KOPT-K1 (cell line): ENCODE measurements at regions not wholly inside any gene's neighbourhood (a gene's known extent, or its start where the extent isn't known, plus 50 kb on each side); places are given as distances from the start of the nearest gene placed in this dataset.

Source experiments
- H3K27ac ChIP-seq: fragments of 200-600 bp; sonication (generic); 2 replicates; pipeline ENCODE4 v1.5.1; 2016; ENCODE audit warnings: antibody characterized with exemption, mild to moderate bottlenecking, low read depth, low read length; ENCODE audit not compliant: poor library complexity, severe bottlenecking
- H3K36me3 ChIP-seq: fragments of 200-600 bp; sonication (generic); 2 replicates; pipeline ENCODE4 v1.5.1; 2017; ENCODE audit warnings: antibody characterized with exemption, mild to moderate bottlenecking, low read length, moderate library complexity; ENCODE audit not compliant: insufficient read depth
- H3K9me3 ChIP-seq: fragments of 200-600 bp; sonication (generic); 2 replicates; pipeline ENCODE4 v1.5.1; 2017; ENCODE audit warnings: antibody characterized with exemption, low read length, mild to moderate bottlenecking; ENCODE audit not compliant: insufficient read depth, poor library complexity, severe bottlenecking

- Histone ChIP-seq H3K27ac (no peak overlapping the region), H3K9me3 (no peaks in the 10 kb centered on the region), H3K36me3 (no peaks in the 10 kb centered on the region)
Observed at GRCh38 chr1:163912170-163912884, 590.6 kb downstream of the NUF2 start.

DNA sequence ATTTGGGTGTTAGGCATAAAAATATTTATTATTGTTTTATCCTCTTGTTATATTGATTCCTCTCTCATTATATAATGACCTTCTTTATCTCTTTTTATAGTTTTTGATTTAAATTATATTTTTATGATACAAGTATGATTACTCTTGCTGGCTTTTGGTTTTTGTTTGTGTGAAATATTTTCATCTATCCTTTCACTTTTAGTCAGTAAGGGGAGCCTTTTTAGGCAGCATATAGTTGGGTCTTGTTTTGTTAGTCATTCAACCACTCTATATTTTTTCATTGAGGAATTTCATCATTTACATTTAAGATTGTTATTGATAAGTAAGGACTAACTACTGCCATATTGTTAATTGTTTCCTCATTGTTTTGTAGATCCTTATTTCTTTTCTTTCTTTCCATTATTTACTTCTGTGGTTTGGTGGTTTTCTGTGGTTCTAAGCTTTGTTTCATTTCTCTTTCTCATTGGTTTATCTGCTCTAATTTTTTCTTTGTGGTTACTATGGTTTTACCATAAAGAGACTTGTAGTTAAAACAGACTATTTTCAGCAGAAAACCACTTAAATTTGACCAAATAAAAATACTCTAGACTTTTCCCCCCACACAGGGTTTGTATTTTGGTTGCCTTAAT is 593.1 kb downstream of the NUF2 start:
- Histone ChIP-seq H3K9me3 (no peaks in the 10 kb centered on the region), H3K27ac (no peak overlapping the region), H3K36me3 (no peaks in the 10 kb centered on the region)

DNA sequence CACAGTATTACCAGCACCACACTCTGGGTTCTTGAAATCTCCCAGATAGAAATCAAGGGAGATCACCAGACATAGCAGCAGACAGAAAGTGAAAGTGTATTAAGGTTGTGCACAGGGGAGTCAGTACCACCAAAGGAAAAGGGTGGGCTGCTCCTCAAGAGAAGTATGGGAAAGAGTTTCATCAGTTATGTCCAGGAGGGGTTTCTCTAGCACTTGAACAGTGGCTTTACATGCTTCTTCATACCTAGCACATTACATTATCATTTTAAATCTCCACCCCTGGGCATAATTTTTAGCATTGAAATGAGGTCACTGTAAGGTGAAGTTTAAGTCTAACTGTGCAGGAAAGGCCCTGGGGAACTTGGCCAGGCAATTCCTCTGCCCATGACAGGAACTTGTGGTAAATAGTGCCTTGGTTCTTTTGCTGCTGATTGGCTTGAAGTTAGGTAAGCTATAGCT is 601.0 kb downstream of the NUF2 start:
- Histone ChIP-seq H3K9me3 (no peaks in the 10 kb centered on the region), H3K27ac (peak overlapping the region; percentile 45), H3K36me3 (no peaks in the 10 kb centered on the region)

DNA sequence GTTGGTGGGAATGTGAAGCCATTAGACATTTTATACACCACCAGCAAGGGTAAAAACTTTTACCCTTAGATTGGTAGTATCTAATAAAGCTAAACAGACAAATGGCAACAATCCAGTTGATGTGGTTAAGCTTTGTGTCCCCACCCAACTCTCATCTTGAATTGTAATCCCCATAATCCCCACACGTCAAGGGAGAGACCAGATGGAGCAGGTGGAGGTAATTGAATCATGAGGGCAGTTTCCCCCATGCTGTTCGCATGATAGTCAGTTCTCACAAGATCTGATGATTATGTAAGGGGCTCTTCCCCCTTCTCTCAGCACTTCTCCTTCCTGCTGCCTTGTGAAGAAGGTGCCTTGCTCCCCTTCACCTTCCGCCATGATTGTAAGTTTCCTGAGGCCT is 602.3 kb downstream of the NUF2 start:
- H3K27ac ChIP-seq = no peak overlapping the region
- no peaks in the 10 kb centered on the region for H3K36me3 ChIP-seq
- H3K9me3 ChIP-seq = no peaks in the 10 kb centered on the region

- H3K27ac ChIP-seq = no peak overlapping the region
- no peaks in the 10 kb centered on the region for H3K9me3 ChIP-seq
- no peaks in the 10 kb centered on the region for H3K36me3 ChIP-seq
Observed at GRCh38 chr1:163927493-163927892, 605.7 kb downstream of the NUF2 start.

- H3K9me3 ChIP-seq = no peaks in the 10 kb centered on the region
- no peaks in the 10 kb centered on the region for H3K36me3 ChIP-seq
- H3K27ac ChIP-seq = no peak overlapping the region
Observed at GRCh38 chr1:163928069-163928468, 606.3 kb downstream of the NUF2 start.

DNA sequence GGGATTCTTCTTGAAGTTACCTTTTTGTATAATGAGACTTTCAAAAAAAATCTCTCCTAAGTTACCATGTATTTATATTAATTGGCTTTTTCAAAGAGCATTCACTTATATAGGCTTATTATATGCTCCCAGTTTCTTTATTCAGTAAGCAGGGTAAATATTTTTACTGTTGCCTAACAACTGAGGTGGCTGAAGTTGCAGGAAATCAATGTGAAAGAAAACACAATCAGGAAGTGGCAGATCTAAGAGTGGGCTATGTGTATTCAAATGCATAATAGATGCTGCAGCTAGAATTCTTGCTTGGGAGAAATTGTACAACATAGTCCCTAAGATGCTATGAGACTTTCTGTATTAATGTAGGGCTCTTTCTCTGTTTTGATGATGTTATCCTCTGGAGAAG is 606.9 kb downstream of the NUF2 start:
- H3K36me3 ChIP-seq = no peaks in the 10 kb centered on the region
- H3K9me3 ChIP-seq = no peaks in the 10 kb centered on the region
- no peak overlapping the region for H3K27ac ChIP-seq

DNA sequence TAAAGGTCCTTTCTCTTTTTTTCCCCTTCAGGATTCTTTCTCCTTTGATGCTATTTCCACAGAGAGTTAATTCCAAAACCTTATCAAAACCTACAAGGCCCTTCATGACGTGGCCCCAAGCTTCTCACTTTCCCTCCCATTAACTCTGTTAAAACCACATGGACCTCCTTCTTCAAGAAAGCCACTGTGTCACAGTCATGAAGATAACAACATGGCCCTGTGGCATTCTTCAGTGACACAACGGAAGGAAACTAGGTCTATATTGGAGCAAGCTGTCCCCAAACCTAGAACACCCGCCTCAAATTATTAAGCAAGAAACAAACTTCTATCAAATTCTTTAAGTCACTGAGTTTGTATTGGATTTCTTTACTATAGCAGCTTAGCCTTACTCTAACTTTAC is 611.1 kb downstream of the NUF2 start:
- Histone ChIP-seq H3K27ac (no peak overlapping the region), H3K9me3 (no peaks in the 10 kb centered on the region), H3K36me3 (no peaks in the 10 kb centered on the region)

DNA sequence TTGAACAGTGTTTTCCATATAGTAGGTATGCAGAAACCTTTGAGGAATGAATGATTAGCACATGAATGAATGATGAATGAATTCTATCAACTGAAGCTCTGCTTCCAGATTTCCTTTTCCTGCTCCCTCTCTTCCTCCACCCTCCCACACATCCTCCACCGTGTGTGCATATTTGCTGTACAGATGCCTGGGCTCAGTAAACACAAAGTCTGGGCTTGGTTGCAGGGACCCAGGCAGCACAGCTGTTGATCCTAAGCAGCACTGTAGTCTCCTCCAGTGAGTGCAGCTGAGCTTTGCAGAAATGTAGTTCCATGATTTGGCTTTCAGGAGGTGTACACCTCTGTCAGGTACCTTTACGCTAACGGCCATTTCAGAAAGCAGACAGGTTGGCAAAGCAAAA is 611.7 kb downstream of the NUF2 start:
- no peaks in the 10 kb centered on the region for H3K36me3 ChIP-seq
- no peaks in the 10 kb centered on the region for H3K9me3 ChIP-seq
- H3K27ac ChIP-seq = no peak overlapping the region

DNA sequence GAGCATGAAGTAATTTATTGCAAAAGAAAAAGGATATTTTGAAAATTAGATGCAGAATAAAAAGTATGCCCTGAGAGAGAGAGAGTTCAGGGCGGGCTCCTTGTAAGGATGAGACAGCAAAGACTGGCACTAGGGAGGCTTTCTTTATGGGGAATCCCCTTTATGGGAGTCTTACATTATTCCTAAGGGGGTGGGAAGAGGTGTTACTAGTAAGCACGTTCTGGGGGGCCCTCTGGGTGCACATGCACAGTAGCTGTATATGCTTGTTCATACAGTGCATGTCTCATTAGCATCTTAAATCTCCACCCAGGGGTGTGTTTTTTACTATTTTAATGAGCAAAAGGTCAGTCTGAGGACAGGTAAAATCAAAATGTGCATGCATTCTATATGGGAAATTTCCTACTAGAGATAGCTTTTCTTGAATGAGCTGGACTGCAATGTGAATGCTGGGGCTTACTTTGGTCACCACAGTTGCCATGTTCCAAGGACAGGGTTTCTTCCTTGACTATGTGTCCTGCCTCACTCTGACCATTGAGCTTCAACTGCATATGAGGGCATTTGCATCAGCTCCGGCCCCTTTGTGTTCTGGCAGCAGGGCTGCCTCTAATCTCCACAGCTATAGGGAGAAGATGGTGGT is 614.1 kb downstream of the NUF2 start:
- H3K27ac ChIP-seq = no peak overlapping the region
- H3K9me3 ChIP-seq = no peaks in the 10 kb centered on the region
- no peaks in the 10 kb centered on the region for H3K36me3 ChIP-seq

DNA sequence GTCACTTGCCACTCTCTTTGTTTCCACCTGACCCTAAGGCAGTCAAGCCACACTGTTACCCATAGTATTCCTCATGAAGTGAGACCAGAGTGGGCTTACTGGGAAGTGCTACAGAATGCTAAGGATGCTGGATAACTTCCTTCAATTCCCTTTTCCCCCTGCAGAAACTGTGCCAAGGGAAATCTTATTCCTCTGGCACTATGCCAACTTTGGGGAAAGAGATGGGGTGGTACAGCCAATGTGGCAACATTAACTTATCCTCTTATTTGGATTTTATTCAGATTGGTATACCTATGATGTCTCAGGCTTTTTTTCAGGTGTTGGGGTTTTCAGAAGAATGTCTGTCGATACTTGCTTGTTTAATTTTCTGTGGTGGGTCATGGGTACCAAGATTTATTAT is 599.4 kb upstream of the PBX1 start:
- Histone ChIP-seq H3K27ac (no peak overlapping the region), H3K36me3 (no peaks in the 10 kb centered on the region), H3K9me3 (no peaks in the 10 kb centered on the region)

GRCh38 chr1:163970151-163970550 is 588.8 kb upstream of the PBX1 start:
- Histone ChIP-seq H3K9me3 (no peaks in the 10 kb centered on the region), H3K36me3 (no peaks in the 10 kb centered on the region), H3K27ac (no peak overlapping the region)

DNA sequence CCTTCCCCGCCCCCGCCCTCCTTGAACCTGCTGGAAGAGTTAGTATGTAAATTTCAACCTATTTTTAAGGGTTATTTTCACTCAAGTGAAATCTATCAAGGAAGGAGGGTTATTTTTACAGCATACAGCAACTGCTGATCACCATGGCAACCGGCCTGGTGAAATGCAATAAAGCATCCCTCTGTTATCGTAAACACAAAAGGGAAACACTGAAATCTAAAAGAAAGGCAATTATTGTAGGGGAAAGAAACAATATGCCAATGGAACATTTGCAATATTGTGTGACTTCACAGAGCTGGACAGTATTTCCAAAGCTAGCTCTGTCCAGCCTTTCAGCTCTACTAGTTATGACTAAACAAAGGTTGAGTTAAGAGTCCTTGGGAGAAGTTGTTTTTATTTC is 588.3 kb upstream of the PBX1 start:
- Histone ChIP-seq H3K27ac (no peak overlapping the region), H3K9me3 (no peaks in the 10 kb centered on the region)

DNA sequence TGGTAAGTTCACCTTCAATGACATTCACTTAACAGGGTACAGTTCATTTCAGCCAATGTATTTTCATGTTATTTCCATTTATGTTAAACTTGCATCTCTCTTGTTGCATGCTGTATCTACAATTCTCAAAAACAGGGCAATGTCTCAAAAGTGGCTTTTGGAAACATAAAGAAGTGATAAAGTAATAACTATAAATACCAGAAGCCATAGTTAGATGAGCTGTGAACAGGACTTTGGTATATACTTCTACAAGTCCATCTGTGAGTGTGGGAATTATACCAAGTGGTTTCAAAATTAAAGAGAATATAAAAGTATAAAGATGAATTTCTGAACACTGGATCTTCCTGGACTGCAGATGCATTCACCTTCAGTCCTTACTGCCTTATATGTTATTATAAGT is 585.4 kb upstream of the PBX1 start:
- no peaks in the 10 kb centered on the region for H3K9me3 ChIP-seq

More for the DNA sequence above, 588.3 kb upstream of the PBX1 start:
- H3K36me3 ChIP-seq = no peaks in the 10 kb centered on the region

DNA sequence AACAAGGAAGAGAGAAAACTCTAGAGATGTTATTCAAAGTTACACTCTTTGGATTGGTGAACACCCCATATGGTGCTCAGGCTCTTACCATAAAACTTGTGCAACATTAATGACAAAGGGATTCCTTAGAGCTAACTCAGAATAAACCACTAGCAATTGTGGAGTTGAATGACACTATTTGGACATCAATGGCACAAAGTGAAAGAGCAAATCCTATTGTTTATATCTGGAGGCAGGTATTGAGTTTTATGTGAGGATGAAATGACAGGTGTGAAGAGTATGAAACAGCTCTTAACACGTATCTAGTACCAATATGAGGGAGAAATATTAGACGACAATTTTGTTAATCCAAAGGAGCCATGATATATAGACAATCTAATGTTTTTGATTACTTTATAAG is 584.9 kb upstream of the PBX1 start:
- H3K27ac ChIP-seq = no peak overlapping the region
- no peaks in the 10 kb centered on the region for H3K9me3 ChIP-seq
- no peaks in the 10 kb centered on the region for H3K36me3 ChIP-seq

More for the DNA sequence above, 585.4 kb upstream of the PBX1 start:
- Histone ChIP-seq H3K27ac (no peak overlapping the region), H3K36me3 (no peaks in the 10 kb centered on the region)

DNA sequence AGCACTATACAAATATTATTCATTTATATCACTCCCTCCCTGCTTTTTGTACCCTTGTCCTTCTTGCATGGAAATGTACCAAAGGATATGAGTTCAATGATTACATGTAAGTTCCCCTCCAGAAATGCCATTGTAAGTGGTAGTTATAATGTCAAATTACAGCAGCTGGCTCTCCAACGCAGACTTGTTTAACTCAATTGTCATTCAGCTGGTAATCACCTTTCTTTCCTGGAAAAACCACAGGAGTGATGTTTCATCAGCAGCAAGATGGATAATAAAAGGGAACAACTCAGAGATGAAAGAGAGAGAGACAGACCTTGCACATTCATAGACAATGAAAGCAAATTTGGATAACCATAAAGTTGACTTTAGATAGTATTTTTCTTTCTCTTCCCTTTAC is 578.6 kb upstream of the PBX1 start:
- no peaks in the 10 kb centered on the region for H3K36me3 ChIP-seq
- H3K9me3 ChIP-seq = no peaks in the 10 kb centered on the region
- H3K27ac ChIP-seq = no peak overlapping the region
